ENCODE measurements at regions not wholly inside any gene's neighbourhood (a gene's known extent, or its start where the extent isn't known, plus 50 kb on each side); places are given as distances from the start of the nearest gene placed in this dataset.

DNA sequence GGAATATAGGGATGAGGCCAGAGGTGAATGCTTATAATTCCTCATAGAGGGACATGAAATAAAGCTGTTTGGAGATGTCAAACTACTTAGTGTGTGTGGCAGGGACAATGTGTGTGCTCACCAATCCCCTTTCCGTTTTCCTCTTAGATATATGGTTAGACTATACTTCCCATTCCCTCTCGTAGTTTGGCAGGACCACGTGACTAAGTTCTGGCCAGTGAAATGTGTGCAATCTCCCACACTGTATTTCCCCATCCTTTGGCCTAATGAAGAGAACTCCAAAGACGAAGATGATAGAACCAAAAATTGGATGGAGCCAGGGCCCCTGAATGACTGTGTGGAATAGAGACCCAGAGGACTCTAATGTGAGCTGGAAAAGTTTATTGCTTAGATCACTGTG, 233.4 kb upstream of the KLF4 start:
- DNase-seq, result no peak

DNA sequence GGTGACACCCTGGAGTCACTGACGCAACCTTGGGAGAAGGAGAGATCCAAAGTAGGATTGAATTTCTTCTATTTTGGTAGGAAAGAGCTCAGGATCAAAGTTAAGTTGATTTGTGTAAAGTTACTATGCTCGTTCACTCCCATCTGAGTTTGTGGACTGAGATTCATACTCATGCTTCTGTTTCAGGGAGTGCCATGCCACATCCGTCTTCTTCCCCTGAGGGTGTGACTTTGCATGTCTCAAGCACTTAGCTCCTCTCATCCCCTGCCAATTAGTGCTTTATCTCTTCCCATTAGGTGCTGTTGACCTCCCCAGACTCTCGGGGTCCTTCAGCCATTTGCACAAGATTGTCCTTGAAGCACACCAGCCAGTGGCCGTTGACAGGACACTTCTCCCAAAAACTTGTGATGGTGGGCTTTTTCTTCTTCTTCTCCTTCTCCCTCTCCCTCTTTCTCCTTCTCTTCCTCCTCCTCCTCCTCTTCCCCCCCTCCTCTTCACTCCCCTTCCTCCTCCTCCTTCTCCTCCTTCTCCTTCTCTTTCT, 232.2 kb upstream of the KLF4 start:
- DNase-seq, result no peak

DNA sequence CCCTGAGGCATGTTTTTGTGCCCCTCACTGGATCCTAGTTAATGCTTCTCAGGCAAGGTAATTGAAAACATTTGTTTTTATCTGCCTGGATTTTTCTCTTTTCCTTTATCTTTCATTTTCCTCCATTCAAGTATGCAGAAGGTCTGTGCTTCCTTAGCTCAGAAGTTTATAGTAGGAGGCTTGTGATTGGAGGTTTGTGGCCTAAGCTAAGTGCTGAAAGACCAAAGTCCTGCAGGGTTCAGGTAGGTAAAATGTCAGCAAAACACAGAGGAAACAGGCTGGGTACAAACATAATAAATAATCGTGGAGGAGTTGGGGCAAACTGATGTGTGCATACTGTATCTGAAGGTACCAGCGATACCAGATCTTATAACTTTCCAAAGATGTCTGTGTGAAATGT, 230.9 kb upstream of the KLF4 start:
- DNase-seq, result no peak

DNA sequence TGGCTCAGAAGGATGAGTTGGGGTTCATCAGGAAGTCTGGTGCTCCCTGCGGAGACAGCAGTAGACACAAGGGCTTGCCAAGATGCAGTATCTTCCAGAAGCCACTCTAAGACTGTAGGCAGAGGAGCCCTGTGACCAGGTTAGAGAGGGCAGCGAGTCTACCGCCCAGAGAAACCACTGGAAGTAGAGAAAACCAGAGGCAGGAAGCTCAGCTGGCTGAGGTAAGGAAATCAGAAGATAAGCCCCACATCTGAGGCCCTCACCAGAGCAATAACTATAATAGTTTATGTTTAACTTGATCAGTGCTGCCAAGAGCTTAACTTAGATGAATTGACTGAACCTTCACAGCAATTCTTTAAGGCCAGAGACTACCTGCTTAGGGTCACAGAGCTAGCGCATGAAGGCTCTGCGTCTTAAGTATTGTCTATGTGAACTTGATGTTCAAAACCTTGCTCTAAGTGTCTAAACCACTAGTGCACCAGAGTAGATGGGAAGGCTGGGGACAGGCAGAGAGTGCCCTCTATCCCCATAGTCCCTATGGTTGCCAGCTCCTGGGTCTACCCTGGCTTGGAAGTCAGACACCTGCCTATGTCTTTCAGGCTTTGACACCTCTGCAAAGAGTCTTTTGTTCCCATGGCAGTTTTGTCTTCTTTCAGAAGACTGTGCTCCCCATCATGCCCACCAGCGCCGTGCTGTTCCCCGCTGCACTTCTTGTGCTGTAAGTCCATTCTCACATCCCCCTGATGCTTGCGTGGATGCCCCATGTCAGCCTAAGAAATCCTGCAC, 228.2 kb upstream of the KLF4 start:
- no peak for DNase-seq

DNA sequence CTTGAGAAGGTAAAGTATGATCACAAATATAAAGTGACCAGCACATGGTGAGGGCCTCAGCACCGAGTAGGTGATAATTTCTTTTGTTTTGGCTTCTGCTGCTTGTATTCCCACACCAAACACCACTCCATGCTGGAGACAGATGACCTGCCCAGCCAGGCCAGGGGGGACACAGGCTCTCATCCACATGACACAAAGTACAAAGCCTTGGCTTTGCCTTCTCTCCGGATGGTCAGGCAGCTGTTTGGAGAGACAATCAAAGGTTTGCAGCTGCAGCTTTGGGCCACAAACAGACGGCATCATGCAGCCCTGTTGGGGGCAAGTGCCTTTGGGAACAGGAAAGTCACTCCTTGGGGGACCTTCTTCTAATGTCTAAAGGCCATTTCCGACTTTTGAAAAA, 226.2 kb upstream of the KLF4 start:
- DNase-seq, result no peak

DNA sequence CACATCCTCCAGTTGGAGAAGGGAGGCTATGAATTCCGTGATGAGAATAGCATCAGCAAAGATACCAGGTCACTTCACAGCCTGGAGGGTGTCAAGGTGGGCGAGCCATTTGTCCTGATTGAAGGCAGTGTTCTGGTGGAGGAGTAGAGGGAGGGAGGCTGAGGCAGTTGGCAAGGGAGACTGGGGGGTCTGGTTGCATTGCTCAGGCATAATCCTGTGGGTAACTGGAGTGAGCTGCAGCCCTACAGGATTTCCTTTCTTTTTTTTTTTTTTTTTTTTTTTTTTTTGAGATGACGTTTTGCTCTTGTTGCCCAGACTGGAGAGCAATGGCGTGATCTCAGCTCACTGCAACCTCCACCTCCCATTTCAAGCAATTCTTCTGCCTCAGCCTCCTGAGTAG, 223.9 kb upstream of the KLF4 start:
- DNase-seq, result no peak

DNA sequence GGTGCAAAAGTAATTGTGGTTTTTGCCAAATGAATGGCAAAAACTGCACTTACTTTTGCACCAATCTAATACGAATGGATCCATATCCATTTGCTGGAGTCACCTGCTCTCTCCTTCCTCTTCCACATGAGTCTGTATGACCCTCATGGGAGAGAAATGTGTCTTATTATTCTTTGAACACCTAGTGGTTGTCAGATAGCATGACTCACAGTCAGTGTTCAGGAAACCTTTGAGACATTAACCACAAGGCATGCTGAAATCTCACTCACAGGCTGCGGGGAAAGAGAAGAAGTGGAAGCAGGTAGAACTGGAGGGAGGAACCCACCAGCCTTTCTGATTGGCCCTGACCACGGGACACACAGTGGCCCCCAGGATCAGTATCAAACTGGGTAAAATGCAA, 222.8 kb upstream of the KLF4 start:
- no peak for DNase-seq

DNA sequence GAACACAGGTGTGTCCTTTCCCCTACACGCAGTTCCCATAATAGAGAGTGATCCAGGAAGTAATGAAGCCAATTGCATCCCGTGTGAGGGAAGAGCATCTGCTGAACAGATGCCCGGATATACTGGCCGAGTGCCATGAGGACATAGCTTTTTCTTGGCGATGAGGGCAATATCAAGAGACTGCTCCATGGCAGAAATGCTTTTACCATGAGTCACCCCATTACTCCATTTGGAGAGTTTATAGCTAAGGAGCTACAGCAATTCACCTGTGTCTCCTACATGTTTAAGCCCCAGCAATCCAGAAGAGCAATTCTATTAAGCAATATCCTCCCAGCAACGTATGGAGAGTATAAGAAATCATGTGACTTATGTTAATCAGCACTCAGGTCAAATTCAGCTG, 222.0 kb upstream of the KLF4 start:
- no peak for DNase-seq

DNA sequence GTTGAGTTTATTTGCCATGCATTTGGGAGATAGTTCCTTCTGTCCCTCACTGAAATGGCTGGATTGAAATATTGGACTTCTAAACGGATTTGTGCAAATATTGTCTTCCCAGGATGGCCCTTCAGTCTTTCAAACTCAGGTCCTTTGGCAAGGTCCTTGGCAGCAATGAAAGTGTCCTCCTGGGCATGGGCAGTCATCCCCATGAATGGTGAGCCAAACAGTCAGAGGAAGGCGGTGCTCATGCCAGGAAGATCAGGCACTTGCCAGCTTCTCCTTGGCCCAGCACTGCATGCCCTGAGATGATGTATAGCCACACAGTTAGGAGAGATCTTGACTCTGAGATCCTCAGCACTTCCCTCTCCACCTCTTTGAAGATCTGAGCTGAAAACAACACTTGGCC, 221.4 kb upstream of the KLF4 start:
- DNase-seq, result no peak

DNA sequence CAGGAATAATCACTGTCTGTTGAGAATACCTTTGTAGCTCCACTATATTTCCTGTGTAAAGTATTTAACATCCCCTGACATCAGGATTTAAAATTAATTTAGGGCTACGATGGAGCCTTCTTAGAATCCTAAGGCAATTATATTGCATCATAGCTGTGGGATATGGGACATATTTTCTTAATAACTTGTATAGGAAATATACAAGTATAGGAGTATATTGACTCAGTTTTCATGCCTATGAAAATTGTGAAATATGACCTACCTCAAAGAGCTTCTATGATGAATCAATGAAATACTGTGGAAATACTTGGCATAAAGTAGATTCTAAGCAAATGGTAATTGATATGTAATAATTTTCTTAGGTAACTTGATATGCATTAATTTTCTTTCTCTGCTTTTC, 221.0 kb upstream of the KLF4 start:
- DNase-seq, result no peak

DNA sequence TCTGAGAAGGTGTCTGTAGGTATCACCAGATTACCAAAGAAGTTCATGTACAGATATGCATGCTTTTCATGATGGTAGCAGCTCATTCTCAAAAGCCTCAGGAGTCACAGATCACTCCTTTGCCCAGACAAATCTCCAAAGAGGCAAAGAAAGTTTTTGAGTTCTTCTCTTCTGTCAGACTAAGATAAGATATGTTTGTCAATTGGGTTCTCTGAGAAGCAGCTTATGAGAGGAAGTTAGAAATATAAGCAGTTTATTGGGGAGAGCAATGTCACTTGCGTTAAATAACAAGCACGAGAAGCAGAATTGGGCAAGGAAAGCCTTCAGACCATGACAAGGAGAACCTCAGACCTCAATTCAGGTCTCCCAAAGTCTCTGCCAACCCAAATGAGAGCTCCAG, 219.2 kb upstream of the KLF4 start:
- no peak for DNase-seq

DNA sequence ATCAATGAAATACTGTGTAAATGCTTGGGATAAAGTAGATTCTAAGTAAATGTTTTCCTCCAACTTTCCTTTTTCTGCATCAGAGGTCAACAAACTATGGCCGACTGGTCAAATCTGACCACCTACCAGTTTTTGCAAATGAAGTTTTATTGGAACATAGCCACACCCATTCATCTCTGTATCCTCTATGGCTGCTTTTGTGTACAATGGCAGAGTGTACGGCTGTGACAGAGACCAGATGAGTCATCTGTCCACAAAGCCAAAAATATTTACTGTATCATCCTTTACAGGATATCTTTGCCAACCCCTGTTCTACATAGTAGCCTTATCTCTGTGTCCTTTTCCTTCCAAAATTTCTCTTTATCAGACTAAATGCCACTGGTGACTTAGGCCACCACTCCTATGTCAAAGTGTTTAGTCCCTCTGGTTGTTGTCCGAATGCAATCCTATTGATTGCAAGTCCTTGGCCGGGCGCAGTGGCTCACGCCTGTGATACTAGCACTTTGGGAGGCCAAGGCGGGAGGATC, 218.4 kb upstream of the KLF4 start:
- no peak for DNase-seq

DNA sequence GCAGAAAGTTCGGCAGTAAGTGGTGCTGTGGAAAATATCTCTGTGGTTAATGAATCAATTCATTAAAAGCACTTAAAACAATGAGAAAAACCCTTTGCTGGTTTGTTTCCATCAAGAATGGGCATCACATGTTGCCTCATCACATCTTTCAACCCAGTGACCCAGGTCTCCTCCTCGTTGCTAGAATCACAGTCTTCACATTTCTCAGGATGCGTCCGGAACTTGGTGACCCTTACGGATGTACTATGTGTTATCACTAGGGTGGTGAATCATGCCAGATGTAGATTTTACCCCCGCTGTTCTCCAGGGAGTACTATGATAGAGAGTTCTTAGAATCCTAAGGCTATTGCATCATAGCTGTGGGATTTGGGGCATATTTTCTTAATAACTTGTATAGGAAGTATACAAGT, 217.9 kb upstream of the KLF4 start:
- DNase-seq, result no peak

DNA sequence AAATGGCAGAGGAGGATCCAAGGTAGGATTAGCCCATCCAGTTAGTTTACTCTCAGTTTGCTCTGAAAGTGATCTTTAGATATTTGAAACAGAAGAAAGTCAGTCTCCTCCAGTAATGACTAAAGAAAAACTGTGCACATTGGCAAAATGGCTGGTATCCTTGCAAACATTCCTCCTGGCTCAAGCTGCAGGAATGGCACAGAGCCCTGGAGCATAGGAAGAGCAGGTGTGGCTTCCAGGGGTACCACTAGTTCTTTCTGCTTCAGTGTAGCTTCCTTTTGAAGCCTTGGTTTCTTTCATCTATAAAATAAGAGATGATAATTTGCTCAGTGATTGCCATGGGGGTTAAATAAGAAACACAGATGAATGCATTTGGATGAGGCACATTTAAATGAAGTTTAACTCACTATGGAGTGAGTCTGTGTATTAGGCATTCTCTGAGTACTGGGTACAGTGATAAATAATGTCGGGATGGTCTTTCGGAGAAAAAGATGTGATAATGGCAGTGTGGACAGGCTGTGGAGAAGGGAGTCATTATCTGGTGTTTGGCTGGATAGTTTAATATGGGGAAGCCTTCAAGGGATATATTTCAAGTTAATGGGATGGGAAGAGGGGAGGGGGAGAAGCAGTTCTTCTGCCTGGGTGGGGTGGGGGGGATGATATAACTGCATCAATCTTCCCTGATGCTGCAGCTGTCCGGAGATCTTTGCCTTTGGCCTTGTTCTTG, 217.3 kb upstream of the KLF4 start:
- no peak for DNase-seq

DNA sequence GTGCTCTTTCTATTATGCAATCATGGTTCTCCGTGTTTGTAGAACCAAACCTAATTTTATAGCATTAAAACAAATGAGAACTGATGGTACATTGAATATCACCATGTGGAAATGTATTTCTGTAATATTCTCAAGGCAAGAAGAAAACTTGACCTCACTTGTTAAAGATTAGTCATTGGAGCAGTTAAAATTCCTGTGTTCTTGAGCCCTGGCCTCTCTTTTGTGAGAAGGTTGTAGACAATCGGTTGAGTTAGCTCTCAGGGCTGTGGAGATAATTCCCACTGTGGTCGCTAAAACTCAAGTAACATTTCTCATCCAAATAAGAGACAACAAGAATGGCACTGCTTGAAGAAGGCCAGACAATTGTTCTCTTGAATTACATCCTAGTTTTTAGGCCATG, 216.0 kb upstream of the KLF4 start:
- no peak for DNase-seq

DNA sequence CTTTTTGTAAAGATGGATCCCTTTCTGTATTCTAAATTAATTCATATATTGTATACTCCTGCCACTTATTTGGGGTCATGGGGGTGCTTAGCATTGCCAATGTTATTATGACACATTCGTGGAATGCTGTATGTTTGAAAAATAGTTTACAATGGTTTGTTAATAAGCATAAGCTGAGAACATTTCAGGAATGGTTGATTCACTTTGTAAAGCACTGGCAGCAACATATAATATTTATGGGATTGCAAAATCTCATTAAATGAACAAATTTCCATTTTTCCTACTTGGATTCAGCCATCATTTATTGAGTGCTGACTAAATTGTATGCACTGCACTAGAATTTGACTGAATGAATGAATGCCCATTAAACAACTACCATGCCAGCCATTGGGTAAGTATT, 215.2 kb upstream of the KLF4 start:
- DNase-seq, result no peak

DNA sequence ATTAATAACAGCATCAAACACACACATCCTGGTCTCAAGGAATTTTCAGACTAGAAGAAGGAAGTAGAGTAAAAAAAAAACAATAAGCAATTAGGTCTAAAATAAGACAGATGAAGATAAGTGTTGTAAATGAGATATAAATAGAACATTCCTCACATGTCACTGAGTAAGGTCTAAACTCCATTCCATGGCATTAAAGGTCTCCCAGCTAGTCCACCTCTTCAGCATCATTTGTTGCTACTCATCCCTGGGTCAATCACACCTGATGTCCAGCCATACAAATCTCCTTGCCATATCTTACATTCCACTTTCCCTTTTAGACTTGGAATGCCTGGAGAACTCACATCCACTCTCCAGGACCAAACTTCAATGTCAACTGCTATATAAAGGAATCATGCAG, 214.1 kb upstream of the KLF4 start:
- no peak for DNase-seq

DNA sequence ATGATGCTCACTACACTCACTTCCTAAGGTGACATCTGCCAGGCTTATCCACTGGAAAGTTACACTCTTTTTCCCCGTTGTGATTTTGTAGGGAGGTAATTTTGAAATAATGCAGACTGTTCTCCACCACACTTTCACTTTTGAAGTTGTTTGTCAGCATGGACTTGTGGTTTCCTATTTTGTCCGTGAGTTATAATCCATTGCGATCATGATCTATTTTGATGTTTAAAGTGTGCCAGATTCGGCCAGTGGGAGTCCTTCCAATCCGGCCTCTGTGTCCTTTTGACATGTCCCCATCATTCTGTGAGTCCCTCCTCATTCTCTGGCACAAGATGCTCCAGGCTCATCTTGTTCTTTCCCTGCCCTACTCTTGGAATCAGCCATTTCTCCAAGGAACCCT, 211.3 kb upstream of the KLF4 start:
- no peak for DNase-seq

DNA sequence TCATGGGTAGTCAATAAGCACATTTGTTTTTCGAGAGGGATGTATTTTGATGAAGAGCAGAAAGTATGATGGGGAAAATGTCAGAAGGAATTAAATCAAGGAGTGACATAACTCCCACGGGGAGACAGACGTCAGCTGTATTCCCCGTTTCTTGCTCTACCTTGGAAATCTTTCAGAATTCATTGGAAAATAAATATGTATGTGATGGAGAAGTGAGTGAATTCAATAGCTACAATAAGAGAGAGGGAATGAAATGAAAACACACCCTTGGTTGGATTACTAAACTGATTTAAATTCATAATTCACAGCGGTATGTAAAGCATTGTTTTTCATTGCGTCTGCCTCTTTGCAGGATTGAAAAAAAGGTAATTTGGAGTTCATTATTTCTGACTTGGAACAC, 209.7 kb upstream of the KLF4 start:
- DNase-seq, result no peak

DNA sequence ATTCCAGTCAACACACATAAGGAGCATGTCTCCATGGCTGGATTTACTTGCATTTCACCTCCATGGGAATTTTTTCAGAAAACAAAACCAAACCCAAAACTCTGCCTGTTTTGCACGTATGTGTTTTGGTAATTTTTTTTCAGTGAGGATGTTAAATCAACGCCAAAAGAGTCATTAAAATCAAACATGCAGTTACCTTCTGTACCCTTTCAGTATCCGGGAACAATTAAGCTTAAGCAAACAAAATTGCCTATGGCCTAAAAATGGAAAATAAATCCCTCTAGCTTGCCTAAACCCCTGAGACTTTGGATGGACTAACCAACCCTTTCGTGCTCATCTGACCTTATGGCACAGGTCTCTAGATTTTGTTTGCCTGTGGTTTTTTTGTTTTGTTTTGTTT, 209.2 kb upstream of the KLF4 start:
- DNase-seq, result no peak

DNA sequence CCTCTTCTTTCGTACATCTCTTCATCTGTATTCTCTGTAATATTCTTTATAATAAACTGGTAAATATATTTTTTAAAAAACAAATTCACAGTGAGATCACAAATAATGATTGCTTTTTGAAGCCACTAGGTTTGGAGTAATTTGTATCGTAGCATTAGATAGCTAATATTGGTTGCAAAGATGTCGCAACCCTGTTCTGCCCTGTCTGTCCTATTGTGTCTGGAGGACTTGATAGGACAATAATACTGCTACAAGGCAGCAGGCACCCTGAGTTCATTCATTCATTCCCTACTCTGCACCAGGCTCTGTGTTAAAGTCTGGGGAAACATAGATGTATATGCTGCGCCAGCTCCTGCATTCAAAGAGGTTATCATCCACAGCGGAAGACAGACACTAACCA, 206.7 kb upstream of the KLF4 start:
- DNase-seq, result no peak

DNA sequence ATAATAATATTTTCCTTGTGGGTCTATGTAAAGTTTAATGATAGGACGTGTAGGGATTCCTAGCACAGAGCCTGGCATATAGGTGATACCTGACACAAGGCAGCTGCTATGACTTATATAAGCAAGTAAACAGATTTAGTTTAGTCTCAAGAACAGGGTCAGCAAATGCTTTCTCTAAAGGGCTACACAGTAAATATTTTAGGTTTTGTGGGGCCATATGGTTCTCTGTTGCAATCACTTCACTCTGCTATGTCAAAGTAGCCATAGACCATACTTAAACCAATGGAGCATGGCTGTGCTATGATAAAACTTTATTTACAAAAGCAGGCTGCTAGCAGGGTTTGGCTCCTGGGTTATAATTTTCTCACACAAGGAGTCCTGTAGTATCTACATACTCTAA, 204.8 kb upstream of the KLF4 start:
- no peak for DNase-seq

DNA sequence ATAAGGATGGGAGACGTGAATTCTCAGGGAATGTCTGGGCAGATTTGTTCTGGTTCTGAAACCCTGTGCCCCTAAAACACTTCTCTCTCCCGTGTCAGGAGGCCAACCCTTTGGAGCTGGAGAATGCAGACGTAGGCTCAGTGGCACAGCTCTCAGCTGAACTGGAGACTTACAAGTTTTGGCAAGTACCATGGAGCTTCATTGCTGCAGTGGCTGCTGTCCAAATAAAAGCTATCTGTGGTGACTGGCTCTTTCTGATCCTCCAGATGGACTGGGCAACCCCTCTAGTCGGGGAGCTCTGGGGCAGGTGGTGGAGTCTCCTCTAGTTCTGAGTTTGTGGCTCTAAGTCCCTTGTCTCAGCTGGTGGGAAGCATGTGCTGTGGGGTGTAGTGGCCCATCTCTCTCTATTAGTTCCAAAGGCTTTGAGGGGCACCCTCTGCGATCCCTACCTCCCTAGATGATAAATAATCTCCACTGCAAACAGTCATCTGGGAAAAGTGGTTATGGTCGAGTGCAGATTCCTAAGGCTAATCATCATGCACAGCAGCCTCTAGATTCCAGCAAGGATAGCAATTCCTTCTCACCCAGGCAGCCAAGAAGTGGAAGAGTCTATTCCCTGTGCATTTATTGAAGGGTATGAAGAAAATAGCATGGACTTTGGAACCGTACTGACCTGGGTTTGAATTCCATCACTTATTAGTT, 204.2 kb upstream of the KLF4 start:
- no peak for DNase-seq

DNA sequence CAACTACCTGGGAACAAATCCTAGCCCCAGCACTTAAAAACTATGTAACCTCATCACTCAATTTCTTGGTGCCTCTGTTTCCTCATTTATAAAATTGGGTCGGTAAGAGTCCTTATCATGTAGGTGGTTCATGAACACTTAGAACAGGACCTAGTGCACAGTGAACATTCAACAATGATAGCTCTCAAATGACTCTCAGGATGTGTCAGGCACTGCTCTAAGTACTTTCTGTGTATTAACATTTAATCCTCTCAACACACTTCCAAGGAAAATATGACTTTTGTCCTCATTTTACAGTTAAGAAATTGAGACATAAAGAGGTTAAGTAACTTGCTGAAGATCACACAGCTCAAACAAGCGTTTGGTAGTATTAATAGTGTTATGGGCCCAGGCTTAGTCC, 202.1 kb upstream of the KLF4 start:
- no peak for DNase-seq
